ENCODE measurements at regions not wholly inside any gene's neighbourhood (a gene's known extent, or its start where the extent isn't known, plus 50 kb on each side); places are given as distances from the start of the nearest gene placed in this dataset.
"Not testable (repeated sequence)": the region's sequence is repeated elsewhere in the genome, so short reads cannot be mapped to it uniquely, and the experiment has no call there.

- not testable (repeated sequence) for DNase-seq (ENCODE audit: low read depth)
Observed at GRCh38 chr10:80859279-80859678, 321.6 kb downstream of the SH2D4B start.

GRCh38 chr10:80860719-80861118 is 323.0 kb downstream of the SH2D4B start:
- DNase-seq (ENCODE audit: low read depth), result no peak

GRCh38 chr10:80861882-80862281 is 324.2 kb downstream of the SH2D4B start:
- DNase-seq (ENCODE audit: low read depth), result no peak

GRCh38 chr10:80870282-80870681 is 332.6 kb downstream of the SH2D4B start:
- DNase-seq (ENCODE audit: low read depth), result no peak

GRCh38 chr10:80871083-80871482 is 333.4 kb downstream of the SH2D4B start:
- no peak for DNase-seq (ENCODE audit: low read depth)

- DNase-seq (ENCODE audit: low read depth), result no peak
Observed at GRCh38 chr10:80878330-80878729, 340.6 kb downstream of the SH2D4B start.

GRCh38 chr10:80890146-80890545 is 352.4 kb downstream of the SH2D4B start:
- DNase-seq (ENCODE audit: low read depth), result no peak

- no peak for DNase-seq (ENCODE audit: low read depth)
Observed at GRCh38 chr10:80893256-80893655, 355.6 kb downstream of the SH2D4B start.

GRCh38 chr10:80894311-80894791 is 356.6 kb downstream of the SH2D4B start:
- DNase-seq (ENCODE audit: low read depth), result no peak

- DNase-seq (ENCODE audit: low read depth), result no peak
Observed at GRCh38 chr10:80894797-80895467, 357.2 kb downstream of the SH2D4B start.

- DNase-seq (ENCODE audit: low read depth), result no peak
Observed at GRCh38 chr10:80896076-80896475, 358.4 kb downstream of the SH2D4B start.

- no peak for DNase-seq (ENCODE audit: low read depth)
Observed at GRCh38 chr10:80896959-80897358, 359.3 kb downstream of the SH2D4B start.

- no peak for DNase-seq (ENCODE audit: low read depth)
Observed at GRCh38 chr10:80900661-80901060, 363.0 kb downstream of the SH2D4B start.

GRCh38 chr10:80908611-80909010 is 370.9 kb downstream of the SH2D4B start:
- DNase-seq (ENCODE audit: low read depth), result no peak

GRCh38 chr10:80909254-80909653 is 371.6 kb downstream of the SH2D4B start:
- no peak for DNase-seq (ENCODE audit: low read depth)

- no peak for DNase-seq (ENCODE audit: low read depth)
Observed at GRCh38 chr10:80917636-80918035, 379.9 kb downstream of the SH2D4B start.

- no peak for DNase-seq (ENCODE audit: low read depth)
Observed at GRCh38 chr10:80921032-80921431, 383.3 kb downstream of the SH2D4B start.

GRCh38 chr10:80924063-80924952 is 386.6 kb downstream of the SH2D4B start:
- peak; percentile 24 for DNase-seq (ENCODE audit: low read depth)

GRCh38 chr10:80927419-80928078 is 389.8 kb downstream of the SH2D4B start:
- DNase-seq (ENCODE audit: low read depth), result no peak

GRCh38 chr10:80938903-80939302 is 401.2 kb downstream of the SH2D4B start:
- no peak for DNase-seq (ENCODE audit: low read depth)

- no peak for DNase-seq (ENCODE audit: low read depth)
Observed at GRCh38 chr10:80945264-80945880, 407.7 kb downstream of the SH2D4B start.

GRCh38 chr10:80946073-80946472 is 408.4 kb downstream of the SH2D4B start:
- no peak for DNase-seq (ENCODE audit: low read depth)
